ENCODE measurements at regions not wholly inside any gene's neighbourhood (a gene's known extent, or its start where the extent isn't known, plus 50 kb on each side); places are given as distances from the start of the nearest gene placed in this dataset.
"Not testable (repeated sequence)": the region's sequence is repeated elsewhere in the genome, so short reads cannot be mapped to it uniquely, and the experiment has no call there.

- no peaks in the 10 kb centered on the region for H3K9me3 ChIP-seq
- H3K27ac ChIP-seq = no peak overlapping the region
- no peaks in the 10 kb centered on the region for H3K27me3 ChIP-seq
- no peaks in the 10 kb centered on the region for H3K36me3 ChIP-seq
- no peak overlapping the region for H3K4me3 ChIP-seq
- TF ChIP-seq CTCF (IDR thresholded peaks at IDR 0.05) (no peak), POLR2A (IDR thresholded peaks at IDR 0.05) (no peak)
- DNase-seq = no peak
- H3K4me1 ChIP-seq = no peaks in the 10 kb centered on the region
These were observed 246.8 kb downstream of the UACA start for GRCh38 chr15:70516408-70517193.

GRCh38 chr15:70514251-70514650, 249.1 kb downstream of the UACA start:
- Histone ChIP-seq H3K4me3 (no peak overlapping the region), H3K27ac (no peak overlapping the region), H3K27me3 (no peaks in the 10 kb centered on the region), H3K36me3 (no peaks in the 10 kb centered on the region), H3K4me1 (peaks cover 0 to 7% (median 0%) of the 10 kb centered on the region in 4 donors), H3K9me3 (peaks cover 0 to 14% (median 0%) of the 10 kb centered on the region in 4 donors)
- DNase-seq = no peak
- TF ChIP-seq CTCF (IDR thresholded peaks at IDR 0.05) (no peak), POLR2A (IDR thresholded peaks at IDR 0.05) (no peak)

GRCh38 chr15:70513819-70514218, 249.5 kb downstream of the UACA start:
- no peak overlapping the region for H3K27ac ChIP-seq
- DNase-seq = no peak
- no peak overlapping the region for H3K4me3 ChIP-seq
- H3K9me3 ChIP-seq = peaks cover 0 to 14% (median 0%) of the 10 kb centered on the region in 4 donors
- no peaks in the 10 kb centered on the region for H3K27me3 ChIP-seq
- peaks cover 0 to 10% (median 0%) of the 10 kb centered on the region in 4 donors for H3K4me1 ChIP-seq
- H3K36me3 ChIP-seq = no peaks in the 10 kb centered on the region
- TF ChIP-seq POLR2A (IDR thresholded peaks at IDR 0.05) (no peak), CTCF (IDR thresholded peaks at IDR 0.05) (no peak)

- no peaks in the 10 kb centered on the region for H3K36me3 ChIP-seq
- H3K4me3 ChIP-seq = no peak overlapping the region
- H3K4me1 ChIP-seq = peaks cover 0 to 17% (median 0%) of the 10 kb centered on the region in 4 donors
- peak in 2 of 3 donors; percentile 57 to 75 for DNase-seq
- peaks cover 0 to 14% (median 0%) of the 10 kb centered on the region in 4 donors for H3K9me3 ChIP-seq
- no peaks in the 10 kb centered on the region for H3K27me3 ChIP-seq
- TF ChIP-seq POLR2A (IDR thresholded peaks at IDR 0.05) = no peak
- peak; percentile 25 to 64 (median 56) for TF ChIP-seq CTCF (IDR thresholded peaks at IDR 0.05)
- no peak overlapping the region for H3K27ac ChIP-seq
These were observed 250.5 kb downstream of the UACA start for GRCh38 chr15:70512772-70513362.

- H3K4me3 ChIP-seq, DNase-seq, H3K36me3 ChIP-seq, H3K27me3 ChIP-seq, H3K27ac ChIP-seq: not testable (repeated sequence)
- Histone ChIP-seq H3K9me3 (peaks cover 0 to 14% (median 0%) of the 10 kb centered on the region in 4 donors), H3K4me1 (peaks cover 0 to 17% (median 0%) of the 10 kb centered on the region in 4 donors)
These were observed 251.3 kb downstream of the UACA start for GRCh38 chr15:70511972-70512587.

GRCh38 chr15:70510433-70510832, 252.9 kb downstream of the UACA start:
- TF ChIP-seq POLR2A (IDR thresholded peaks at IDR 0.05) (no peak), CTCF (IDR thresholded peaks at IDR 0.05) (no peak)

More at GRCh38 chr15:70510433-70510832, 252.9 kb downstream of the UACA start:
- H3K27ac ChIP-seq = no peak overlapping the region
- H3K36me3 ChIP-seq = no peaks in the 10 kb centered on the region
- no peaks in the 10 kb centered on the region for H3K27me3 ChIP-seq
- no peak for DNase-seq
- no peak overlapping the region for H3K4me3 ChIP-seq
- H3K9me3 ChIP-seq = peaks cover 0 to 14% (median 0%) of the 10 kb centered on the region in 4 donors
- peaks cover 0 to 23% (median under 1%) of the 10 kb centered on the region in 4 donors for H3K4me1 ChIP-seq
